HepG2 (cell line): ENCODE measurements at regions not wholly inside any gene's neighbourhood (a gene's known extent, or its start where the extent isn't known, plus 50 kb on each side); places are given as distances from the start of the nearest gene placed in this dataset.

ENCODE experiments used
- CTCF ChIP-seq: sonication (generic); formaldehyde crosslinking; IDR thresholded peaks from 2 replicates; pipeline ENCODE4 v1.5.0; 2020; ENCODE audit warnings: mild to moderate bottlenecking, missing genetic modification reagents, moderate library complexity
- FOXM1 ChIP-seq: sonication (generic); formaldehyde crosslinking; IDR thresholded peaks from 2 replicates; pipeline ENCODE4 v1.5.0; 2020; ENCODE audit warnings: missing genetic modification reagents
- HDAC1 ChIP-seq: sonication (generic); formaldehyde crosslinking; IDR thresholded peaks from 2 replicates; pipeline ENCODE4 v1.5.1; 2020; ENCODE audit warnings: mild to moderate bottlenecking, missing genetic modification reagents
- MYC ChIP-seq: sonication (generic); formaldehyde crosslinking; IDR thresholded peaks from 2 replicates; pipeline ENCODE4 v1.9.0; 2021; ENCODE audit warnings: missing genetic modification reagents, borderline replicate concordance

GRCh38 chr2:147569426-147569825, 275.4 kb upstream of the ACVR2A start:
- no peak for TF ChIP-seq HDAC1 (CRISPR knock-in tag)
- no peak for TF ChIP-seq MYC (CRISPR knock-in tag)
- no peak for TF ChIP-seq FOXM1 (CRISPR knock-in tag)
- TF ChIP-seq CTCF (CRISPR knock-in tag): no peak
